Stimulated activated CD4-positive, alpha-beta T cell treated with anti-CD3 and anti-CD28 coated beads, Interleukin-2, amount 100 ng/mL, for 4 hours (primary cell): ENCODE measurements at regions not wholly inside any gene's neighbourhood (a gene's known extent, or its start where the extent isn't known, plus 50 kb on each side); places are given as distances from the start of the nearest gene placed in this dataset.
"Not testable (repeated sequence)": the region's sequence is repeated elsewhere in the genome, so short reads cannot be mapped to it uniquely, and the experiment has no call there.

Source experiments
- DNase-seq: peaks from one replicate; pipeline ENCODE4 v3.0.0-alpha.2; 2020; ENCODE audit warnings: low read depth

- DNase-seq, result not testable (repeated sequence)
Measured at GRCh38 chr16:29218649-29219048, 187.9 kb downstream of the NPIPB11 start.

- DNase-seq, result not testable (repeated sequence)
Measured at GRCh38 chr16:29218171-29218570, 188.3 kb downstream of the NPIPB11 start.

- not testable (repeated sequence) for DNase-seq
Measured at GRCh38 chr16:29217752-29218126, 188.8 kb downstream of the NPIPB11 start.

GRCh38 chr16:29217104-29217751, 189.3 kb downstream of the NPIPB11 start:
- DNase-seq, result not testable (repeated sequence)

DNA sequence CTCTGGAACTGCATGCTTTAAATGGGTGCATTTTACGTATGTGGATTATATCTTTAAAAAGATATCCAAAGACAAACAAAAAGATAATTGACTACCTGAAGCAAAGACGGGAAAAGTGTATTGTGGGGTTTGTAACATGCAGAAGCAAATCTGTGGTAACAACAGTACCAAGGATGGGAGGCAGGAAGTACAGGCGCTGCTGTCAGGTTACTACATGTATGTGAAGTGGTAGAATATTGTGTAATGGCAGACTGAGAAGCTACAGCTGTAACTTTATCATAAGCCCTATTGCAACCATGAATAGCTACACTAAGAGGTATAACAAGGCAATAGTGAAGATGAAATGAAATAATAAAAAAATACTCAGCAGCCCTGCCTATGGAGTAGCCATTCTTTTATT, 192.7 kb downstream of the NPIPB11 start:
- not testable (repeated sequence) for DNase-seq

DNA sequence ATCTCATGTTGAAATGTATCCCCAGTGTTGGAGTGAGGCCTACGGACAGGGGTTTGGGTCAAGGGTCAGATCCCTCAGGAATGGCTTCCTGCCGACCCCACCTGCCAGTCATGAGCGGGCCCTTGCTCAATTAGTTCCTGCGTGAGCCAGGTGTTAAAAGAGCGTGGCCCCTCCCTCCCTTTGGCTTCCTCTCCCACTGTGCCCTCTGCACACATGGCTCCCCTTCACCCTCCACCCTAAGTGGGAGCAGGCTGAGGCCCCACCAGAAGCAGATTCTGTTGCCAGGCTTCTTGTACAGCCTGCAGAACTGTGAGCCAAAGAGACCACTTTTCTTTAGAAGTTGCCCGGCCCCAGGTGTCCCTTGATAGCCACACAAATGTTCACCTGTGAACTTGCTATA, 193.3 kb downstream of the NPIPB11 start:
- DNase-seq, result not testable (repeated sequence)

GRCh38 chr16:29212084-29213027, 194.2 kb downstream of the NPIPB11 start:
- not testable (repeated sequence) for DNase-seq

DNA sequence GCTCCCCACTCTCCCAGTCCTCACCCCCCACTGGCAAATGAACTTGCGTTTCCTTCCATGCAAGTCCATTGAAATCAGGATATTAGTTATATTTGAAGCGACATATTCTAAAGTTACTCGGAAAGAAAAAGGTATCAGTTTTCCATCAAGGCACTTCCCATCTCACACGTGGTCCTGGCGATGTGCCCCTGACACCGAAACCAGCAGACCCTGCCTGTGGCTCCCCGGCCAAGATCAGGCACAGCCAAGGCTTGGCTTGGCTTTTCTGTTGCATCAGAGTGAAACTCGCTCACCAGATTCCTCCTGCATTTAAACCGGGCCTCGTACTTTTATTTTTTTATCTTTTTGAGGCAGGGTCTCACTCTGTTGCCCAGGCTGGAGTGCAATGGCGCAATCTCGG, 195.1 kb downstream of the NPIPB11 start:
- not testable (repeated sequence) for DNase-seq

GRCh38 chr16:29210299-29211150, 196.0 kb downstream of the NPIPB11 start:
- DNase-seq, result not testable (repeated sequence)

DNA sequence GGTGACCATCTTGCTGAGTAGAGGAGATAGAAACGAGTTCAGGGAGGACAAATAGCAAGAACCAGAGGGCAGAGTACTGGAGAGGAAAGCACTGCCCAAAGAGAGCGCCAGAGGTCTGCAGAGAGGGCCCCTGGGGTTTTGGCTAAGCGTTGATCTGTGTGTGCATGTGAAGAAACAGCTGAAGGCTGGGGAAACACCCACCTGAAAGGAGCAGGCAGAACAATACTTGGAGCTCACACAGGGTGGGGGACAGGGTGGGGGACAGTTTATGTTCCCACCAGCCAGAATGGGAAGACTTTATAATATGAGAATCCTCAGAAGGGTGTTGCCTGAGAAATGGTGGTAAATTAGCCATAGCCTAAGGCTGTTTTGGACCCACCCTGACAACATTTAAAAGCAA, 200.4 kb downstream of the NPIPB11 start:
- not testable (repeated sequence) for DNase-seq

DNA sequence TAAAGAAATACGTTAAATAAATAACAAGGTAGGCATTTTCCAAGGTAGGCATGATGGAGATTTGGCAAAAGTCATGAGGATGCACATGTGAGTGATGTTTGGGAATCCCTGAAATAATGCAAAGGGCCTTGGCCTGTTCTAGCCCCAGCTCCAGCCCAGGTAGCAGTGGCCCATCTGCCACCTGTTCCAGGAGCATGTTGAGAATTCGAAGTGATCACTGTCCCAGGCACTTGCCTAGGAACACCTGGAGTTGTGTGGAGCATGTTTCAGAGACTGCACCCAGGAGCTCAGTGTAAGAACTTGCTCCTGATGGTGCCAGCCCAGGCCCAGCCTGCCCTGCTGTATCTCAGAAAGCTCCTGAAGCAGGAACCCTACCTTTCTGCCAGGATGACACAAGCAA, 201.4 kb downstream of the NPIPB11 start:
- not testable (repeated sequence) for DNase-seq

GRCh38 chr16:29204806-29205135, 201.7 kb downstream of the NPIPB11 start:
- DNase-seq, result no peak

DNA sequence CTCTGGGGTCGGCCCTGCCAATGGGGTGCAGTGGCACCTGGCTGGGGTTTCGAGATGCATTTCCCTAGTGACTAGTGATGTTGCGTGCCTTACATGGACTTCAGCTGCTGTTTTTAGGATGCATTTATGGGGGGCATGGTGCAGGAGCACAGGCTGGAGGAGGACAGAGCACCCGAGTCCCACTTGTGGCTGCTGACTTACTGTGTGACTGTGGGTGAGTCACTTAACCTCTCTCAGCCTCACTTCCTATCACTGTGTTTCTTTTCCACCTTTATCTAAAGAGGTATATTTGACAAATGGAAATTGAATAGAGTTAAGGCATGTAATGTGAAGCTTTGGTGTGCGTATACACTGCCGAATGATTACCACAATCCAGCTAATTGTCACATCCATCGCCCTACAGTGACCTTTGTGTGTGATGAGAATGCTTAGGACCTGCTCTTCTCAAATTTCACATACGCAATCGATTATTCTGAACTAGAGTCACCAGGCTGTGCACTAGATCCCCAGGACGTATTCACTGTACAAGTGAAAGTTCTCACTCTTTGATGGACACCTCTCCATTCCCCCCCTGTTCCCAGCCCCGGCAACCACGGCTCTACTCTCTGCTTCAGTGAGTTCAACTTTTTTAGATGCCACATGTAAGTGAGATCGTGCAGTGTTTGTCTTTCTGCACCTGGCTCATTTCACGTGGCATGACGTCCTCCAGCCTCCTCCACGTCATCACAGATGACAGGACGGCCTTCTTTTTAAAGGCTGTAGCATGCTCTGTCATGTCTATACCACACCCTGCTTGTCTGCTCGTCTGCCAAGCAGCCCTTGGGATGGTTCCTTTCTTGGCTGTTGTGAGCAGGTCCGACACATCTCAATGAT, 202.3 kb downstream of the NPIPB11 start:
- DNase-seq, result not testable (repeated sequence)

GRCh38 chr16:29203046-29203932, 203.2 kb downstream of the NPIPB11 start:
- DNase-seq, result not testable (repeated sequence)

DNA sequence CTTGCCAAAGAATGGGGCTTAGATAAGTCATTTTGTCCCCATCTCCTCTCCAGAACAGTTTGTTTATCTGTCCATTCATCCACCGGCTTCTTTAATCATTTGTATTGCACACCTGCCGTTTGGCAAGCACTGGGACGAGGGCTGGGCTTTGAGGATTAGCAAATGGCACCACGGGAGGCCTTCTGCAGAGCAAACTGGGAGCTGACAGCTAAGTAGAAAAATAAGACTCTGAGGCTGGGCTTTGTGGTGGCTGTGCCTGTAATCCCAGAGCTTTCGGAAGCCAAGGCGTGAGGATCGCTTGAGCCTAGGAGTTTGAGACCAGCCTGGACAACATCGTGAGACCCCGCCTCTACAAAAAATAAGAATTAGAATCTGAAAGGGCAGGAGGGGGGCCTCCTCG, 203.9 kb downstream of the NPIPB11 start:
- DNase-seq, result not testable (repeated sequence)

- DNase-seq, result not testable (repeated sequence)
Measured at GRCh38 chr16:29202025-29202632, 204.4 kb downstream of the NPIPB11 start.

GRCh38 chr16:29201296-29202024, 205.1 kb downstream of the NPIPB11 start:
- DNase-seq, result not testable (repeated sequence)

DNA sequence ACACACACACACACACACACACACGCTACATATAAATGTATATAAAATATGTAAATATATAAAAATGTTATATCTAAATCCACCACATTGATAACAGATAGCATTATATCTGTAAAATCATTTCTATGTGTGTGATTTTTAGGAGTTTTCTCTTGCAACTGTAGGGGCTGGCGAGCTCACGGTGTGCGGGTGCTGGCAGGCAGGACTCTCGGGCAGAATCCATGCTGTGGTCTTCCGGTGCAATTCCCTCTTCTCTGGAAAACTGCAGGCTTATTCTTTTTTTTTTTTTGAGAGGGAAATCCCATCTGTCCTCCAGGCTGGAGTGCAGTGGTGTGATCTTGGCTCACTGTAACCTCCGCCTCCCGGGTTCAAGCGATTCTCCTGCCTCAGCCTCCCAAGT, 205.8 kb downstream of the NPIPB11 start:
- not testable (repeated sequence) for DNase-seq

DNA sequence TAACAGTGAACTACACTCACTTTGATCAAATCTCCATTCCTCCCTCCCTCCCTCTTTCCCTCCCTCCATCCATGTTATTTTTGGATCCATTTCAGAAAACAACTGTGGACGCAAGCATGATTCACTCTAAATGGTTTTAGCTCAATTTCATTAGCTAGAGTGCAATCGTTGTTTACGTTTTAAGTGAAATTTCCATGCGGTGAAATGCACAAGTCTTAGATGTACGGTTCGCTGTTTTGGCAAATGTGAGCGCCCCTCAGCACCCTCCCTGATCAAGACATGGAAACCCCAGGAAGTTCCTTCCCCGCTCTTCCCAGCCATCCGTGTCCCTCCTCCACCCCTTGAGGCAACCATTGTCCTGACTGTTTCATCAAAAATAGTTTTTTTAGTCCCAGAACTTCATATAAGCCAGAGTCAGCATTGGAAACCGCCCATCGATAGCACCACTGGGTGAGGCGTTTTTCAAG, 206.3 kb downstream of the NPIPB11 start:
- not testable (repeated sequence) for DNase-seq
